Gastrocnemius medialis (tissue), 4 donors: ENCODE measurements at regions not wholly inside any gene's neighbourhood (a gene's known extent, or its start where the extent isn't known, plus 50 kb on each side); places are given as distances from the start of the nearest gene placed in this dataset.

Source experiments
- ATAC-seq, 2 donors: fragments of 150-250 bp; one replicate each; pipeline ENCODE4 v1.9.1; 2016
- DNase-seq, 2 donors: peaks; one replicate each; pipeline ENCODE4 v3.0.0-alpha.2; 2019
- H3K27ac ChIP-seq, 4 donors: fragments of 200-600 bp; sonication (generic); 1 replicate in 1 of 4; 2 replicates in 3 of 4; pipeline ENCODE4 v1.5.1; 2016 to 2018; ENCODE audit warnings: mild to moderate bottlenecking in 2 of 4, moderate library complexity in 1 of 4
- H3K27me3 ChIP-seq, 3 donors: fragments of 200-600 bp; sonication (generic) in 2 of 3; 1 replicate in 1 of 3; 2 replicates in 2 of 3; pipeline versions ENCODE4 v1.5.1 to v1.6.0; 2016 to 2019; ENCODE audit warnings: mild to moderate bottlenecking in 1 of 3, moderate library complexity in 1 of 3
- H3K36me3 ChIP-seq, 2 donors: fragments of 200-600 bp; sonication (generic) in 1 of 2; one replicate each; pipeline ENCODE4 v1.5.1; 2017 to 2018
- H3K4me1 ChIP-seq, 2 donors: fragments of 200-600 bp; sonication (generic) in 1 of 2; one replicate each; pipeline ENCODE4 v1.5.1; 2016 to 2017; ENCODE audit warnings: mild to moderate bottlenecking in 2 of 2
- H3K4me3 ChIP-seq, 4 donors: fragments of 200-600 bp; sonication (generic) in 3 of 4; 1 replicate in 1 of 4; 2 replicates in 3 of 4; pipeline ENCODE4 v1.5.1; 2016 to 2019; ENCODE audit warnings: mild to moderate bottlenecking in 2 of 4
- H3K9me3 ChIP-seq, 3 donors: fragments of 200-600 bp; sonication (generic) in 2 of 3; 1 replicate in 1 of 3; 2 replicates in 2 of 3; pipeline ENCODE4 v1.5.1; 2016 to 2019
- CTCF ChIP-seq, 5 experiments: fragments of 450-650 bp in 3 of 5; fragments of 200-600 bp in 2 of 5; sonication (generic) in 2 of 5; IDR thresholded peaks in 4 of 5; conservative IDR thresholded peaks in 1 of 5; 1 replicate in 4 of 5; 2 replicates in 1 of 5; pipeline ENCODE4 v1.5.1; 2016 to 2019; ENCODE audit warnings: antibody characterized with exemption in 5 of 5, mild to moderate bottlenecking in 3 of 5, moderate library complexity in 3 of 5
- POLR2A ChIP-seq, 2 donors: fragments of 450-650 bp; IDR thresholded peaks; one replicate each; pipeline ENCODE4 v1.6.1; 2017; ENCODE audit warnings: antibody characterized with exemption in 2 of 2, mild to moderate bottlenecking in 2 of 2, moderate library complexity in 2 of 2
- in situ Hi-C, 4 donors: fragments of 200-750 bp; cut with MboI; loops; one replicate each; pipeline versions ENCODE4 v1.15.0 to v1.8.0; 2017; ENCODE audit warnings: low sequenced_read_pairs in 4 of 4
- intact Hi-C: fragments of 100-400 bp; cut with DNase I; formaldehyde crosslinking; loops from one replicate; pipeline ENCODE4 v1.15.1; 2023; ENCODE audit warnings: low total_unique reads

GRCh38 chr7:106775552-106775936, 89.5 kb upstream of the PIK3CG start:
- Histone ChIP-seq H3K27me3 (no peaks in the 10 kb centered on the region), H3K36me3 (no peaks in the 10 kb centered on the region), H3K4me3 (no peak overlapping the region), H3K4me1 (no peaks in the 10 kb centered on the region), H3K9me3 (no peaks in the 10 kb centered on the region), H3K27ac (no peak overlapping the region)
- no peak for DNase-seq
- in situ Hi-C loops = no loop called here
- no peak for ATAC-seq
- intact Hi-C loops = no loop called here
- TF ChIP-seq CTCF (IDR thresholded peaks at IDR 0.05 in 4 of 5, conservative IDR thresholded peaks at IDR 0.05 in 1 of 5) (no peak), POLR2A (IDR thresholded peaks at IDR 0.05) (no peak)

- TF ChIP-seq POLR2A (IDR thresholded peaks at IDR 0.05) (no peak), CTCF (IDR thresholded peaks at IDR 0.05 in 4 of 5, conservative IDR thresholded peaks at IDR 0.05 in 1 of 5) (no peak)
- intact Hi-C loops = no loop called here
- Histone ChIP-seq H3K4me1 (no peaks in the 10 kb centered on the region), H3K27me3 (no peaks in the 10 kb centered on the region), H3K9me3 (no peaks in the 10 kb centered on the region), H3K4me3 (no peak overlapping the region), H3K27ac (no peak overlapping the region), H3K36me3 (no peaks in the 10 kb centered on the region)
- in situ Hi-C loops = no loop called here
- DNase-seq (no peak), ATAC-seq (no peak)
Measured at GRCh38 chr7:106775975-106776607, 89.0 kb upstream of the PIK3CG start.

- in situ Hi-C loops (no loop called here), intact Hi-C loops (no loop called here)
- Histone ChIP-seq H3K36me3 (no peaks in the 10 kb centered on the region), H3K9me3 (no peaks in the 10 kb centered on the region), H3K27ac (no peak overlapping the region), H3K4me3 (no peak overlapping the region), H3K27me3 (no peaks in the 10 kb centered on the region), H3K4me1 (no peaks in the 10 kb centered on the region)
- ATAC-seq (no peak), DNase-seq (no peak)
- TF ChIP-seq POLR2A (IDR thresholded peaks at IDR 0.05) (no peak), CTCF (IDR thresholded peaks at IDR 0.05 in 4 of 5, conservative IDR thresholded peaks at IDR 0.05 in 1 of 5) (no peak)
Measured at GRCh38 chr7:106776618-106777347, 88.3 kb upstream of the PIK3CG start.

- ATAC-seq (no peak), DNase-seq (no peak)
- Histone ChIP-seq H3K27ac (no peak overlapping the region), H3K4me3 (no peak overlapping the region), H3K9me3 (no peaks in the 10 kb centered on the region), H3K36me3 (no peaks in the 10 kb centered on the region), H3K27me3 (no peaks in the 10 kb centered on the region), H3K4me1 (no peaks in the 10 kb centered on the region)
- in situ Hi-C loops (no loop called here), intact Hi-C loops (no loop called here)
- TF ChIP-seq POLR2A (IDR thresholded peaks at IDR 0.05) (no peak), CTCF (IDR thresholded peaks at IDR 0.05 in 4 of 5, conservative IDR thresholded peaks at IDR 0.05 in 1 of 5) (no peak)
Measured at GRCh38 chr7:106777674-106778299, 87.3 kb upstream of the PIK3CG start.
